GM19240 (cell line): ENCODE measurements at regions not wholly inside any gene's neighbourhood (a gene's known extent, or its start where the extent isn't known, plus 50 kb on each side); places are given as distances from the start of the nearest gene placed in this dataset.
"Not testable (repeated sequence)": the region's sequence is repeated elsewhere in the genome, so short reads cannot be mapped to it uniquely, and the experiment has no call there.

Experiments used
- DNase-seq: peaks from one replicate; pipeline ENCODE4 v3.0.0; 2011; ENCODE audit warnings: low spot score; ENCODE audit not compliant: insufficient read length

GRCh38 chr17:5951912-5952311, 118.3 kb upstream of the WSCD1 start:
- DNase-seq = no peak

- no peak for DNase-seq
These were observed 117.7 kb upstream of the WSCD1 start for GRCh38 chr17:5952518-5952917.

GRCh38 chr17:5955764-5956163, 114.4 kb upstream of the WSCD1 start:
- DNase-seq = no peak

GRCh38 chr17:5958850-5959249, 111.3 kb upstream of the WSCD1 start:
- no peak for DNase-seq

- no peak for DNase-seq
These were observed 107.8 kb upstream of the WSCD1 start for GRCh38 chr17:5962371-5962770.

- DNase-seq = no peak
These were observed 98.2 kb upstream of the WSCD1 start for GRCh38 chr17:5971969-5972368.

GRCh38 chr17:5973410-5973809, 96.8 kb upstream of the WSCD1 start:
- no peak for DNase-seq

- no peak for DNase-seq
These were observed 94.5 kb upstream of the WSCD1 start for GRCh38 chr17:5975661-5976060.

- no peak for DNase-seq
These were observed 93.9 kb upstream of the WSCD1 start for GRCh38 chr17:5976251-5976650.

GRCh38 chr17:5978496-5978895, 91.7 kb upstream of the WSCD1 start:
- DNase-seq = no peak

- no peak for DNase-seq
These were observed 89.2 kb upstream of the WSCD1 start for GRCh38 chr17:5980941-5981340.

GRCh38 chr17:5986644-5987043, 83.5 kb upstream of the WSCD1 start:
- no peak for DNase-seq

- no peak for DNase-seq
These were observed 69.8 kb upstream of the WSCD1 start for GRCh38 chr17:6000426-6000825.

GRCh38 chr17:6003221-6003620, 67.0 kb upstream of the WSCD1 start:
- not testable (repeated sequence) for DNase-seq

- DNase-seq = no peak
These were observed 64.2 kb upstream of the WSCD1 start for GRCh38 chr17:6005939-6006338.

GRCh38 chr17:6011206-6011605, 59.0 kb upstream of the WSCD1 start:
- no peak for DNase-seq

GRCh38 chr17:6018788-6019187, 51.4 kb upstream of the WSCD1 start:
- DNase-seq = no peak

- no peak for DNase-seq
These were observed 50.2 kb upstream of the WSCD1 start for GRCh38 chr17:6019959-6020358.

GRCh38 chr17:6020376-6021010, 49.7 kb upstream of the WSCD1 start:
- DNase-seq = no peak
